Suppressor macrophage (primary cell): ENCODE measurements at regions not wholly inside any gene's neighbourhood (a gene's known extent, or its start where the extent isn't known, plus 50 kb on each side); places are given as distances from the start of the nearest gene placed in this dataset.

Experiments
- DNase-seq, 4 experiments: peaks; one replicate each; pipeline ENCODE4 v3.0.0-alpha.2; 2020 to 2022

GRCh38 chr18:61277808-61278207 lies 55.4 kb upstream of the CDH20 start:
- DNase-seq, result no peak

GRCh38 chr18:61281431-61281830 lies 51.8 kb upstream of the CDH20 start:
- DNase-seq, result no peak

- DNase-seq, result no peak
Measured at GRCh38 chr18:61282926-61283325, 50.3 kb upstream of the CDH20 start.
